GM12878 (cell line): ENCODE measurements at regions not wholly inside any gene's neighbourhood (a gene's known extent, or its start where the extent isn't known, plus 50 kb on each side); places are given as distances from the start of the nearest gene placed in this dataset.

Experiments used
- BHLHE40 ChIP-seq, 2 experiments: fragments of 450-650 bp in 1 of 2; IDR thresholded peaks; 2 replicates each; pipeline ENCODE4 v1.6.1; 2011 to 2017; ENCODE audit warnings: low read depth in 2 of 2, borderline replicate concordance in 1 of 2, improper control_type of control experiment in 1 of 2, low read length in 1 of 2, mild to moderate bottlenecking in 1 of 2
- FOS ChIP-seq: IDR thresholded peaks from 3 replicates; pipeline ENCODE4 v1.6.1; 2011; ENCODE audit warnings: borderline replicate concordance; ENCODE audit not compliant: insufficient read length; ENCODE audit errors: extremely low read depth
- GATAD2B ChIP-seq: fragments of 450-650 bp; conservative IDR thresholded peaks from 2 replicates; pipeline ENCODE4 v1.6.1; 2017; ENCODE audit warnings: low read depth, mild to moderate bottlenecking, moderate library complexity
- HDGF ChIP-seq: fragments of 450-650 bp; IDR thresholded peaks from 2 replicates; pipeline ENCODE4 v1.6.1; 2016; ENCODE audit warnings: antibody characterized with exemption
- JUND ChIP-seq: IDR thresholded peaks from 2 replicates; pipeline ENCODE4 v1.6.1; 2012; ENCODE audit warnings: low read depth, mild to moderate bottlenecking, low read length, improper control_type of control experiment, moderate library complexity
- NFIC ChIP-seq: IDR thresholded peaks from 2 replicates; pipeline ENCODE4 v1.6.1; 2012; ENCODE audit warnings: low read depth, mild to moderate bottlenecking, inconsistent platforms, low read length, moderate library complexity
- NRF1 ChIP-seq: conservative IDR thresholded peaks from 2 replicates; pipeline ENCODE4 v1.6.1; 2011; ENCODE audit warnings: mild to moderate bottlenecking, low read depth, low read length, improper control_type of control experiment
- POLR2AphosphoS2 ChIP-seq: IDR thresholded peaks from 2 replicates; pipeline ENCODE4 v1.6.1; 2011; ENCODE audit warnings: low read depth, mild to moderate bottlenecking, low read length, improper control_type of control experiment, moderate library complexity
- RB1 ChIP-seq: fragments of 450-650 bp; formaldehyde crosslinking; IDR thresholded peaks from 2 replicates; pipeline ENCODE4 v1.6.1; 2017; ENCODE audit warnings: mild to moderate bottlenecking, borderline replicate concordance
- SMARCA5 ChIP-seq: fragments of 450-650 bp; IDR thresholded peaks from 2 replicates; pipeline ENCODE4 v1.6.1; 2017; ENCODE audit warnings: mild to moderate bottlenecking
- TF ChIP-seq, protein P1 (sequence below): IDR thresholded peaks from 2 replicates; pipeline ENCODE4 v1.6.1; 2012; ENCODE audit warnings: low read depth, low read length, improper control_type of control experiment
- TF ChIP-seq, protein P2 (sequence below): fragments of 450-650 bp; IDR thresholded peaks from 2 replicates; pipeline ENCODE4 v1.6.1; 2017; ENCODE audit warnings: mild to moderate bottlenecking, moderate library complexity
- TF ChIP-seq, protein P3 (sequence below): IDR thresholded peaks from 2 replicates; pipeline ENCODE4 v1.6.1; 2011; ENCODE audit warnings: low read depth, mild to moderate bottlenecking, low read length, moderate library complexity, borderline replicate concordance; ENCODE audit errors: extremely low read depth
- TF ChIP-seq, protein P4 (sequence below): IDR thresholded peaks from 2 replicates; pipeline ENCODE4 v1.6.1; 2012; ENCODE audit warnings: improper control_type of control experiment, low read depth, low read length; ENCODE audit not compliant: insufficient replicate concordance
- TF ChIP-seq, protein P5 (sequence below): fragments of 450-650 bp; IDR thresholded peaks from 2 replicates; pipeline ENCODE4 v1.6.1; 2017; ENCODE audit warnings: mild to moderate bottlenecking, low read depth, inconsistent platforms; ENCODE audit not compliant: poor library complexity, severe bottlenecking
- TF ChIP-seq, protein P6 (sequence below): fragments of 450-650 bp; IDR thresholded peaks from 2 replicates; pipeline ENCODE4 v1.6.1; 2017; ENCODE audit warnings: borderline replicate concordance

DNA sequence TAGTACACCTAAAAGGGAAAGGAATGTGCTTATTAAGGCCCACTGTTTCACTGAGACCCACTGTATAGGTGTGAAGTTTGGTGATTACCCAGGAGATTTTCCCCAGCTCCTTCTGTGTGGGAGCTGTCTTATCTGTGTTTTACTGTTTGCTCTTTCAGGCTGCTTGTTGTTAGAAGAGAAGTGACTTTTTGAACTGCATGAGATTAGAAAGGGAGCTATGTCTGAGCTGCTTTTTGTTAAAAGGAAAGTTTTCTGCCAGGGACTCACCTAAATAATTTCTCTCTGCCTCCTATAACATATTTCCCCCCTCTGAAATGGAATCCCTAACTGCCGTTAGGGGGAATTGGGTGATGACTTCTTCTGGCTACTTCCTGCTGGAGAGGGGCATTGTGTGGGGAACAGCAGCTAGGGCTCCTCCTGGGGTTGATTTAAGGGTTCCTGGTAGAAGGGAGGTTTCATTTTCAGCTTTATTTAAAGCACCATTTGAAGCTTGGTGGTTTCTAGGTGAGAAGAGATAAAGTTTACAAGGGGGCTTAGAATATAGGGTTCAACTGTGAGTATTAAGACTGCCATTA, 77.1 kb upstream of the ATP11B start (continued):
- TF ChIP-seq, protein P1, sequence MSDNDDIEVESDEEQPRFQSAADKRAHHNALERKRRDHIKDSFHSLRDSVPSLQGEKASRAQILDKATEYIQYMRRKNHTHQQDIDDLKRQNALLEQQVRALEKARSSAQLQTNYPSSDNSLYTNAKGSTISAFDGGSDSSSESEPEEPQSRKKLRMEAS: no peak
- TF ChIP-seq BHLHE40 (IDR thresholded peaks at IDR 0.05; ENCODE audit: borderline replicate concordance in 1 of 2, low read depth in 2 of 2, low read length in 1 of 2) (0 out of 4 replicates have a peak, but pooled peaks of 1 of the 2 experiments have one; percentile 13), FOS (no peak), GATAD2B (no peak), POLR2AphosphoS2 (no peak), NFIC (no peak), JUND (no peak), SMARCA5 (no peak), NRF1 (no peak), HDGF (0 out of 2 replicates have a peak, but pooled peaks have one; percentile 32), RB1 (no peak)
- TF ChIP-seq, protein P2, sequence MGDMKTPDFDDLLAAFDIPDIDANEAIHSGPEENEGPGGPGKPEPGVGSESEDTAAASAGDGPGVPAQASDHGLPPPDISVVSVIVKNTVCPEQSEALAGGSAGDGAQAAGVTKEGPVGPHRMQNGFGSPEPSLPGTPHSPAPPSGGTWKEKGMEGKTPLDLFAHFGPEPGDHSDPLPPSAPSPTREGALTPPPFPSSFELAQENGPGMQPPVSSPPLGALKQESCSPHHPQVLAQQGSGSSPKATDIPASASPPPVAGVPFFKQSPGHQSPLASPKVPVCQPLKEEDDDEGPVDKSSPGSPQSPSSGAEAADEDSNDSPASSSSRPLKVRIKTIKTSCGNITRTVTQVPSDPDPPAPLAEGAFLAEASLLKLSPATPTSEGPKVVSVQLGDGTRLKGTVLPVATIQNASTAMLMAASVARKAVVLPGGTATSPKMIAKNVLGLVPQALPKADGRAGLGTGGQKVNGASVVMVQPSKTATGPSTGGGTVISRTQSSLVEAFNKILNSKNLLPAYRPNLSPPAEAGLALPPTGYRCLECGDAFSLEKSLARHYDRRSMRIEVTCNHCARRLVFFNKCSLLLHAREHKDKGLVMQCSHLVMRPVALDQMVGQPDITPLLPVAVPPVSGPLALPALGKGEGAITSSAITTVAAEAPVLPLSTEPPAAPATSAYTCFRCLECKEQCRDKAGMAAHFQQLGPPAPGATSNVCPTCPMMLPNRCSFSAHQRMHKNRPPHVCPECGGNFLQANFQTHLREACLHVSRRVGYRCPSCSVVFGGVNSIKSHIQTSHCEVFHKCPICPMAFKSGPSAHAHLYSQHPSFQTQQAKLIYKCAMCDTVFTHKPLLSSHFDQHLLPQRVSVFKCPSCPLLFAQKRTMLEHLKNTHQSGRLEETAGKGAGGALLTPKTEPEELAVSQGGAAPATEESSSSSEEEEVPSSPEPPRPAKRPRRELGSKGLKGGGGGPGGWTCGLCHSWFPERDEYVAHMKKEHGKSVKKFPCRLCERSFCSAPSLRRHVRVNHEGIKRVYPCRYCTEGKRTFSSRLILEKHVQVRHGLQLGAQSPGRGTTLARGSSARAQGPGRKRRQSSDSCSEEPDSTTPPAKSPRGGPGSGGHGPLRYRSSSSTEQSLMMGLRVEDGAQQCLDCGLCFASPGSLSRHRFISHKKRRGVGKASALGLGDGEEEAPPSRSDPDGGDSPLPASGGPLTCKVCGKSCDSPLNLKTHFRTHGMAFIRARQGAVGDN: no peak
- TF ChIP-seq, protein P3, sequence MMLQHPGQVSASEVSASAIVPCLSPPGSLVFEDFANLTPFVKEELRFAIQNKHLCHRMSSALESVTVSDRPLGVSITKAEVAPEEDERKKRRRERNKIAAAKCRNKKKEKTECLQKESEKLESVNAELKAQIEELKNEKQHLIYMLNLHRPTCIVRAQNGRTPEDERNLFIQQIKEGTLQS: no peak
- TF ChIP-seq, protein P4, sequence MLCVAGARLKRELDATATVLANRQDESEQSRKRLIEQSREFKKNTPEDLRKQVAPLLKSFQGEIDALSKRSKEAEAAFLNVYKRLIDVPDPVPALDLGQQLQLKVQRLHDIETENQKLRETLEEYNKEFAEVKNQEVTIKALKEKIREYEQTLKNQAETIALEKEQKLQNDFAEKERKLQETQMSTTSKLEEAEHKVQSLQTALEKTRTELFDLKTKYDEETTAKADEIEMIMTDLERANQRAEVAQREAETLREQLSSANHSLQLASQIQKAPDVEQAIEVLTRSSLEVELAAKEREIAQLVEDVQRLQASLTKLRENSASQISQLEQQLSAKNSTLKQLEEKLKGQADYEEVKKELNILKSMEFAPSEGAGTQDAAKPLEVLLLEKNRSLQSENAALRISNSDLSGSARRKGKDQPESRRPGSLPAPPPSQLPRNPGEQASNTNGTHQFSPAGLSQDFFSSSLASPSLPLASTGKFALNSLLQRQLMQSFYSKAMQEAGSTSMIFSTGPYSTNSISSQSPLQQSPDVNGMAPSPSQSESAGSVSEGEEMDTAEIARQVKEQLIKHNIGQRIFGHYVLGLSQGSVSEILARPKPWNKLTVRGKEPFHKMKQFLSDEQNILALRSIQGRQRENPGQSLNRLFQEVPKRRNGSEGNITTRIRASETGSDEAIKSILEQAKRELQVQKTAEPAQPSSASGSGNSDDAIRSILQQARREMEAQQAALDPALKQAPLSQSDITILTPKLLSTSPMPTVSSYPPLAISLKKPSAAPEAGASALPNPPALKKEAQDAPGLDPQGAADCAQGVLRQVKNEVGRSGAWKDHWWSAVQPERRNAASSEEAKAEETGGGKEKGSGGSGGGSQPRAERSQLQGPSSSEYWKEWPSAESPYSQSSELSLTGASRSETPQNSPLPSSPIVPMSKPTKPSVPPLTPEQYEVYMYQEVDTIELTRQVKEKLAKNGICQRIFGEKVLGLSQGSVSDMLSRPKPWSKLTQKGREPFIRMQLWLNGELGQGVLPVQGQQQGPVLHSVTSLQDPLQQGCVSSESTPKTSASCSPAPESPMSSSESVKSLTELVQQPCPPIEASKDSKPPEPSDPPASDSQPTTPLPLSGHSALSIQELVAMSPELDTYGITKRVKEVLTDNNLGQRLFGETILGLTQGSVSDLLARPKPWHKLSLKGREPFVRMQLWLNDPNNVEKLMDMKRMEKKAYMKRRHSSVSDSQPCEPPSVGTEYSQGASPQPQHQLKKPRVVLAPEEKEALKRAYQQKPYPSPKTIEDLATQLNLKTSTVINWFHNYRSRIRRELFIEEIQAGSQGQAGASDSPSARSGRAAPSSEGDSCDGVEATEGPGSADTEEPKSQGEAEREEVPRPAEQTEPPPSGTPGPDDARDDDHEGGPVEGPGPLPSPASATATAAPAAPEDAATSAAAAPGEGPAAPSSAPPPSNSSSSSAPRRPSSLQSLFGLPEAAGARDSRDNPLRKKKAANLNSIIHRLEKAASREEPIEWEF: no peak
- TF ChIP-seq, protein P5, sequence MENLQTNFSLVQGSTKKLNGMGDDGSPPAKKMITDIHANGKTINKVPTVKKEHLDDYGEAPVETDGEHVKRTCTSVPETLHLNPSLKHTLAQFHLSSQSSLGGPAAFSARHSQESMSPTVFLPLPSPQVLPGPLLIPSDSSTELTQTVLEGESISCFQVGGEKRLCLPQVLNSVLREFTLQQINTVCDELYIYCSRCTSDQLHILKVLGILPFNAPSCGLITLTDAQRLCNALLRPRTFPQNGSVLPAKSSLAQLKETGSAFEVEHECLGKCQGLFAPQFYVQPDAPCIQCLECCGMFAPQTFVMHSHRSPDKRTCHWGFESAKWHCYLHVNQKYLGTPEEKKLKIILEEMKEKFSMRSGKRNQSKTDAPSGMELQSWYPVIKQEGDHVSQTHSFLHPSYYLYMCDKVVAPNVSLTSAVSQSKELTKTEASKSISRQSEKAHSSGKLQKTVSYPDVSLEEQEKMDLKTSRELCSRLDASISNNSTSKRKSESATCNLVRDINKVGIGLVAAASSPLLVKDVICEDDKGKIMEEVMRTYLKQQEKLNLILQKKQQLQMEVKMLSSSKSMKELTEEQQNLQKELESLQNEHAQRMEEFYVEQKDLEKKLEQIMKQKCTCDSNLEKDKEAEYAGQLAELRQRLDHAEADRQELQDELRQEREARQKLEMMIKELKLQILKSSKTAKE: no peak
- TF ChIP-seq, protein P6, sequence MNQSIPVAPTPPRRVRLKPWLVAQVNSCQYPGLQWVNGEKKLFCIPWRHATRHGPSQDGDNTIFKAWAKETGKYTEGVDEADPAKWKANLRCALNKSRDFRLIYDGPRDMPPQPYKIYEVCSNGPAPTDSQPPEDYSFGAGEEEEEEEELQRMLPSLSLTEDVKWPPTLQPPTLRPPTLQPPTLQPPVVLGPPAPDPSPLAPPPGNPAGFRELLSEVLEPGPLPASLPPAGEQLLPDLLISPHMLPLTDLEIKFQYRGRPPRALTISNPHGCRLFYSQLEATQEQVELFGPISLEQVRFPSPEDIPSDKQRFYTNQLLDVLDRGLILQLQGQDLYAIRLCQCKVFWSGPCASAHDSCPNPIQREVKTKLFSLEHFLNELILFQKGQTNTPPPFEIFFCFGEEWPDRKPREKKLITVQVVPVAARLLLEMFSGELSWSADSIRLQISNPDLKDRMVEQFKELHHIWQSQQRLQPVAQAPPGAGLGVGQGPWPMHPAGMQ: no peak
